Transverse colon (tissue), 4 donors: ENCODE measurements at regions not wholly inside any gene's neighbourhood (a gene's known extent, or its start where the extent isn't known, plus 50 kb on each side); places are given as distances from the start of the nearest gene placed in this dataset.

ENCODE experiments used
- DNase-seq: peaks from one replicate; pipeline ENCODE4 v3.0.0-alpha.2; 2019
- H3K27ac ChIP-seq, 4 donors: fragments of 200-600 bp; sonication (generic); 2 replicates each; pipeline ENCODE4 v1.5.1; 2016 to 2018; ENCODE audit warnings: inconsistent platforms in 4 of 4
- H3K27me3 ChIP-seq: fragments of 200-600 bp; sonication (generic); 2 replicates; pipeline ENCODE4 v1.5.1; 2017; ENCODE audit warnings: inconsistent platforms
- H3K36me3 ChIP-seq, 4 donors: fragments of 200-600 bp; sonication (generic); 2 replicates each; pipeline ENCODE4 v1.5.1; 2017 to 2019; ENCODE audit warnings: inconsistent platforms in 4 of 4
- H3K4me1 ChIP-seq, 4 donors: fragments of 200-600 bp; sonication (generic); 2 replicates each; pipeline ENCODE4 v1.5.1; 2017 to 2020; ENCODE audit warnings: inconsistent platforms in 4 of 4
- H3K4me3 ChIP-seq, 4 donors: fragments of 200-600 bp; sonication (generic); 1 replicate in 1 of 4; 2 replicates in 3 of 4; pipeline versions ENCODE4 v1.5.1 to v1.6.1; 2017 to 2019; ENCODE audit warnings: inconsistent platforms in 4 of 4
- H3K9me3 ChIP-seq, 2 donors: fragments of 200-600 bp; sonication (generic); 2 replicates each; pipeline ENCODE4 v1.5.1; 2017 to 2019; ENCODE audit warnings: inconsistent platforms in 2 of 2
- CTCF ChIP-seq, 5 experiments: fragments of 200-600 bp in 3 of 5; fragments of 450-650 bp in 2 of 5; sonication (generic) in 3 of 5; IDR thresholded peaks; 1 replicate in 2 of 5; 2 replicates in 3 of 5; pipeline ENCODE4 v1.5.1; 2016 to 2017; ENCODE audit warnings: antibody characterized with exemption in 5 of 5, inconsistent platforms in 3 of 5, mild to moderate bottlenecking in 2 of 5, moderate library complexity in 1 of 5
- EP300 ChIP-seq: sonication (generic); formaldehyde crosslinking; IDR thresholded peaks from one replicate; pipeline ENCODE4 v1.6.1; 2017; ENCODE audit warnings: antibody characterized with exemption, low read depth
- POLR2A ChIP-seq: fragments of 450-650 bp; IDR thresholded peaks from one replicate; pipeline ENCODE4 v1.6.1; 2016; ENCODE audit warnings: antibody characterized with exemption, mild to moderate bottlenecking, moderate library complexity
- POLR2AphosphoS5 ChIP-seq, 3 donors: sonication (generic); formaldehyde crosslinking; IDR thresholded peaks; one replicate each; pipeline ENCODE4 v1.6.1; 2016; ENCODE audit warnings: antibody characterized with exemption in 3 of 3
- WGBS, 2 donors: methylation state at CpG; one replicate each; pipeline ENCODE4 v1.1.5; 2018; ENCODE audit warnings: low coverage in 1 of 2; 5-methylcytosine and 5-hydroxymethylcytosine counted together
- in situ Hi-C, 4 donors: fragments of 200-750 bp; cut with MboI; loops; one replicate each; pipeline versions ENCODE4 v1.15.0 to v1.15.1; 2017; ENCODE audit warnings: low sequenced_read_pairs in 3 of 4, low pct_ligation_motif_present in 1 of 4, low pct_unique_long_range_greater_than_20kb in 1 of 4
- intact Hi-C: fragments of 100-400 bp; cut with DNase I; formaldehyde crosslinking; loops from one replicate; pipeline ENCODE4 v1.15.1; 2023; ENCODE audit warnings: low total_unique reads

GRCh38 chr4:36823199-36823967 lies 421.2 kb upstream of the NWD2 start:
- no peaks in the 10 kb centered on the region for H3K36me3 ChIP-seq
- WGBS, 2 donors, result 90% methylated on average over 2 to 12 of the region's 12 CpGs
- in situ Hi-C loops, result no loop called here
- H3K27me3 ChIP-seq, result no peaks in the 10 kb centered on the region
- intact Hi-C loops, result no loop called here
- H3K4me1 ChIP-seq, result no peaks in the 10 kb centered on the region
- no peak overlapping the region for H3K27ac ChIP-seq
- TF ChIP-seq EP300 (no peak), POLR2A (no peak)
- H3K4me3 ChIP-seq, result no peak overlapping the region
- no peaks in the 10 kb centered on the region for H3K9me3 ChIP-seq
- no peak for DNase-seq

- intact Hi-C loops (no loop called here), in situ Hi-C loops (no loop called here)
- H3K27ac ChIP-seq, result no peak overlapping the region
- no peak overlapping the region for H3K4me3 ChIP-seq
- 69 to 83% methylated on average over 2 to 3 of the region's 3 CpGs for WGBS, 2 donors
- H3K27me3 ChIP-seq, result no peaks in the 10 kb centered on the region
- no peaks in the 10 kb centered on the region for H3K9me3 ChIP-seq
- no peaks in the 10 kb centered on the region for H3K4me1 ChIP-seq
- DNase-seq, result no peak
- no peaks in the 10 kb centered on the region for H3K36me3 ChIP-seq
- no peak for TF ChIP-seq POLR2AphosphoS5 (IDR thresholded peaks at IDR 0.05)
- TF ChIP-seq POLR2A, result no peak
- no peak for TF ChIP-seq CTCF (IDR thresholded peaks at IDR 0.05)
- no peak for TF ChIP-seq EP300
These were observed 419.9 kb upstream of the NWD2 start for GRCh38 chr4:36824682-36825081.

GRCh38 chr4:36835246-36835645 lies 409.3 kb upstream of the NWD2 start:
- no peak for DNase-seq
- H3K36me3 ChIP-seq, result no peaks in the 10 kb centered on the region
- no peaks in the 10 kb centered on the region for H3K27me3 ChIP-seq
- intact Hi-C loops (no loop called here), in situ Hi-C loops (no loop called here)
- H3K9me3 ChIP-seq, result no peaks in the 10 kb centered on the region
- WGBS, 2 donors, result 58 to 85% methylated on average over 4 of the region's 4 CpGs
- H3K27ac ChIP-seq, result no peak overlapping the region
- TF ChIP-seq POLR2AphosphoS5 (IDR thresholded peaks at IDR 0.05), result no peak
- TF ChIP-seq EP300, result no peak
- TF ChIP-seq CTCF (IDR thresholded peaks at IDR 0.05), result no peak
- TF ChIP-seq POLR2A, result no peak
- H3K4me1 ChIP-seq, result no peaks in the 10 kb centered on the region
- no peak overlapping the region for H3K4me3 ChIP-seq

GRCh38 chr4:36841583-36842326 lies 402.8 kb upstream of the NWD2 start:
- in situ Hi-C loops (no loop called here), intact Hi-C loops (no loop called here)
- no peaks in the 10 kb centered on the region for H3K36me3 ChIP-seq
- DNase-seq, result no peak
- no peak for TF ChIP-seq POLR2A
- H3K9me3 ChIP-seq, result no peaks in the 10 kb centered on the region
- 70 to 73% methylated on average over 9 of the region's 9 CpGs for WGBS, 2 donors
- H3K27me3 ChIP-seq, result no peaks in the 10 kb centered on the region
- no peak overlapping the region for H3K4me3 ChIP-seq
- no peak overlapping the region for H3K27ac ChIP-seq
- H3K4me1 ChIP-seq, result no peaks in the 10 kb centered on the region

GRCh38 chr4:36844448-36844847 lies 400.1 kb upstream of the NWD2 start:
- DNase-seq, result no peak
- Histone ChIP-seq H3K9me3 (no peaks in the 10 kb centered on the region), H3K36me3 (no peaks in the 10 kb centered on the region), H3K27ac (no peak overlapping the region), H3K27me3 (no peaks in the 10 kb centered on the region), H3K4me1 (no peaks in the 10 kb centered on the region), H3K4me3 (no peak overlapping the region)
- intact Hi-C loops (no loop called here), in situ Hi-C loops (no loop called here)
- TF ChIP-seq POLR2AphosphoS5 (IDR thresholded peaks at IDR 0.05), result no peak
- no peak for TF ChIP-seq EP300
- no peak for TF ChIP-seq POLR2A
- no peak for TF ChIP-seq CTCF (IDR thresholded peaks at IDR 0.05)
